Tibial nerve (tissue), 4 donors: ENCODE measurements at regions not wholly inside any gene's neighbourhood (a gene's known extent, or its start where the extent isn't known, plus 50 kb on each side); places are given as distances from the start of the nearest gene placed in this dataset.

ENCODE experiments used
- EP300 ChIP-seq, 2 donors: sonication (generic); formaldehyde crosslinking; IDR thresholded peaks; one replicate each; pipeline ENCODE4 v1.6.1; 2017; ENCODE audit warnings: antibody characterized with exemption in 2 of 2, mild to moderate bottlenecking in 1 of 2
- POLR2A ChIP-seq, 2 donors: fragments of 450-650 bp; IDR thresholded peaks; one replicate each; pipeline ENCODE4 v1.6.1; 2017; ENCODE audit warnings: antibody characterized with exemption in 2 of 2, mild to moderate bottlenecking in 2 of 2, moderate library complexity in 2 of 2
- TF ChIP-seq, protein P1 (sequence below), 5 experiments: fragments of 200-600 bp in 3 of 5; fragments of 450-650 bp in 2 of 5; sonication (generic) in 3 of 5; IDR thresholded peaks; one replicate each; pipeline ENCODE4 v1.5.1; 2016 to 2019; ENCODE audit warnings: antibody characterized with exemption in 5 of 5, mild to moderate bottlenecking in 3 of 5, moderate library complexity in 2 of 5

DNA sequence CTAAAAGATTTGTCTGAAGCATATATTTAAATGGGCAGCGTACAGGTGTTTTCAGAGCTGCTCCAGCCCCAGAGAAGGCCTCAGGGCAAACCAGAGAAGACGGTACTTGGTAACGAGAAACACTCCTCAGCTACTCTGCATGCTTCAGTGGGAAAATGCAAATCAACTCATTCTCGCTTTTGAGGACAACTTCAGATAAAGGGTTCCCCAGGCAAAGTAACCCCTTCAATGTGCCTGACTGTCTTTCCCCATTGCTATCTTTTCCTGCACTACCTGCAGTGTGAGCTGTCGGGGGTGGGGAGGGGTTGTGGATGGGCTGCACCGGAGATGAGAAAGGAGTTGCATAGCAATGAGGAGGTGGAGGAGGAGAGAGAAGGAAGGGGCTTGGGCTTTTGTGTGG lies 339.7 kb upstream of the CLINT1 start:
- TF ChIP-seq, protein P1, sequence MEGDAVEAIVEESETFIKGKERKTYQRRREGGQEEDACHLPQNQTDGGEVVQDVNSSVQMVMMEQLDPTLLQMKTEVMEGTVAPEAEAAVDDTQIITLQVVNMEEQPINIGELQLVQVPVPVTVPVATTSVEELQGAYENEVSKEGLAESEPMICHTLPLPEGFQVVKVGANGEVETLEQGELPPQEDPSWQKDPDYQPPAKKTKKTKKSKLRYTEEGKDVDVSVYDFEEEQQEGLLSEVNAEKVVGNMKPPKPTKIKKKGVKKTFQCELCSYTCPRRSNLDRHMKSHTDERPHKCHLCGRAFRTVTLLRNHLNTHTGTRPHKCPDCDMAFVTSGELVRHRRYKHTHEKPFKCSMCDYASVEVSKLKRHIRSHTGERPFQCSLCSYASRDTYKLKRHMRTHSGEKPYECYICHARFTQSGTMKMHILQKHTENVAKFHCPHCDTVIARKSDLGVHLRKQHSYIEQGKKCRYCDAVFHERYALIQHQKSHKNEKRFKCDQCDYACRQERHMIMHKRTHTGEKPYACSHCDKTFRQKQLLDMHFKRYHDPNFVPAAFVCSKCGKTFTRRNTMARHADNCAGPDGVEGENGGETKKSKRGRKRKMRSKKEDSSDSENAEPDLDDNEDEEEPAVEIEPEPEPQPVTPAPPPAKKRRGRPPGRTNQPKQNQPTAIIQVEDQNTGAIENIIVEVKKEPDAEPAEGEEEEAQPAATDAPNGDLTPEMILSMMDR (IDR thresholded peaks at IDR 0.05): no peak
- TF ChIP-seq EP300 (IDR thresholded peaks at IDR 0.05) (no peak), POLR2A (IDR thresholded peaks at IDR 0.05) (no peak)
